Mesenchymal stem cell (in vitro differentiated cells and primary cell): ENCODE measurements at regions not wholly inside any gene's neighbourhood (a gene's known extent, or its start where the extent isn't known, plus 50 kb on each side); places are given as distances from the start of the nearest gene placed in this dataset.

Experiments used
- DNase-seq: peaks from one replicate; pipeline ENCODE4 v3.0.0-alpha.2; 2013
- H2AFZ ChIP-seq: one replicate; pipeline ENCODE4 v1.6.1; 2013; ENCODE audit warnings: low read depth, mild to moderate bottlenecking, control low read depth, inconsistent platforms, low read length, moderate library complexity
- H2AK5ac ChIP-seq: 2 replicates; pipeline ENCODE4 v1.6.1; 2013; ENCODE audit warnings: low read length, moderate library complexity, mild to moderate bottlenecking, inconsistent platforms; ENCODE audit not compliant: severe bottlenecking
- H2BK120ac ChIP-seq: one replicate; pipeline ENCODE4 v1.6.1; 2013; ENCODE audit warnings: low read depth, mild to moderate bottlenecking, inconsistent platforms, low read length, moderate library complexity
- H2BK12ac ChIP-seq, 2 experiments: one replicate each; pipeline ENCODE4 v1.6.1; 2013; ENCODE audit warnings: inconsistent platforms in 2 of 2, low read length in 2 of 2, mild to moderate bottlenecking in 2 of 2, moderate library complexity in 2 of 2, control low read depth in 1 of 2
- H2BK15ac ChIP-seq: one replicate; pipeline ENCODE4 v1.6.1; 2013; ENCODE audit warnings: mild to moderate bottlenecking, low read depth, inconsistent platforms; ENCODE audit not compliant: poor library complexity, severe bottlenecking
- H2BK5ac ChIP-seq: 2 replicates; pipeline ENCODE4 v1.6.1; 2013; ENCODE audit warnings: low read depth, mild to moderate bottlenecking, low read length, control low read depth, inconsistent platforms; ENCODE audit not compliant: poor library complexity, severe bottlenecking
- H3K14ac ChIP-seq, 2 experiments: one replicate each; pipeline ENCODE4 v1.6.1; 2013; ENCODE audit warnings: inconsistent platforms in 2 of 2, low read length in 2 of 2, control low read depth in 1 of 2, mild to moderate bottlenecking in 1 of 2, moderate library complexity in 1 of 2
- H3K18ac ChIP-seq, 2 experiments: one replicate each; pipeline ENCODE4 v1.6.1; 2013; ENCODE audit warnings: inconsistent platforms in 2 of 2, low read length in 2 of 2, control low read depth in 1 of 2, low read depth in 1 of 2, mild to moderate bottlenecking in 1 of 2
- H3K23ac ChIP-seq, 2 experiments: one replicate each; pipeline ENCODE4 v1.6.1; 2013; ENCODE audit warnings: inconsistent platforms in 2 of 2, low read length in 2 of 2, mild to moderate bottlenecking in 2 of 2, moderate library complexity in 2 of 2, control low read depth in 1 of 2
- H3K27ac ChIP-seq: 2 replicates; pipeline ENCODE4 v1.5.1; 2013; ENCODE audit warnings: mild to moderate bottlenecking, moderate library complexity, low read length, control low read depth, inconsistent platforms; ENCODE audit not compliant: poor library complexity, severe bottlenecking
- H3K27me3 ChIP-seq, 2 experiments: 2 replicates each; pipeline versions ENCODE4 v1.6.1 to v1.7.0; 2013; ENCODE audit warnings: low read length in 2 of 2, mild to moderate bottlenecking in 2 of 2, moderate library complexity in 2 of 2, control low read depth in 1 of 2, inconsistent platforms in 1 of 2; ENCODE audit not compliant: control insufficient read depth in 1 of 2, insufficient read depth in 1 of 2
- H3K36me3 ChIP-seq, 2 experiments: 2 replicates each; pipeline versions ENCODE4 v1.6.1 to v1.7.0; 2013; ENCODE audit warnings: low read length in 2 of 2, control low read depth in 1 of 2, inconsistent platforms in 1 of 2, low read depth in 1 of 2, mild to moderate bottlenecking in 1 of 2; ENCODE audit not compliant: insufficient read depth in 2 of 2, control insufficient read depth in 1 of 2
- H3K4ac ChIP-seq, 2 experiments: one replicate each; pipeline ENCODE4 v1.6.1; 2013; ENCODE audit warnings: inconsistent platforms in 2 of 2, low read length in 2 of 2, mild to moderate bottlenecking in 2 of 2, moderate library complexity in 2 of 2, control low read depth in 1 of 2, low read depth in 1 of 2
- H3K4me1 ChIP-seq: 2 replicates; pipeline ENCODE4 v1.6.1; 2013; ENCODE audit warnings: low read depth, low read length, control low read depth; ENCODE audit not compliant: control insufficient read depth, insufficient read depth
- H3K4me2 ChIP-seq: 2 replicates; pipeline ENCODE4 v1.6.1; 2013; ENCODE audit warnings: low read length, mild to moderate bottlenecking, inconsistent platforms; ENCODE audit not compliant: poor library complexity, severe bottlenecking
- H3K4me3 ChIP-seq, 2 experiments: 2 replicates each; pipeline versions ENCODE4 v1.5.1 to v1.7.0; 2013; ENCODE audit warnings: low read length in 2 of 2, mild to moderate bottlenecking in 2 of 2, control low read depth in 1 of 2, low read depth in 1 of 2; ENCODE audit not compliant: insufficient read depth in 1 of 2
- H3K79me1 ChIP-seq: replicated peaks from 2 replicates; pipeline ENCODE4 v1.6.1; 2013; ENCODE audit warnings: mild to moderate bottlenecking, control low read depth, low read length, inconsistent platforms; ENCODE audit not compliant: poor library complexity, severe bottlenecking
- H3K9ac ChIP-seq: 2 replicates; pipeline ENCODE4 v1.7.0; 2013; ENCODE audit warnings: mild to moderate bottlenecking, low read length, moderate library complexity
- H3K9me3 ChIP-seq: 2 replicates; pipeline ENCODE4 v1.7.0; 2013; ENCODE audit warnings: mild to moderate bottlenecking, low read length; ENCODE audit not compliant: control insufficient read depth
- H4K8ac ChIP-seq: one replicate; pipeline ENCODE4 v1.6.1; 2013; ENCODE audit warnings: inconsistent platforms, mild to moderate bottlenecking, low read length, moderate library complexity
- H4K91ac ChIP-seq: one replicate; pipeline ENCODE4 v1.6.1; 2013; ENCODE audit warnings: mild to moderate bottlenecking, low read length, inconsistent platforms
- WGBS: methylation state at CpG from one replicate; pipeline ENCODE4 v1.1.7; 2013; ENCODE audit warnings: mixed read lengths; 5-methylcytosine and 5-hydroxymethylcytosine counted together

DNA sequence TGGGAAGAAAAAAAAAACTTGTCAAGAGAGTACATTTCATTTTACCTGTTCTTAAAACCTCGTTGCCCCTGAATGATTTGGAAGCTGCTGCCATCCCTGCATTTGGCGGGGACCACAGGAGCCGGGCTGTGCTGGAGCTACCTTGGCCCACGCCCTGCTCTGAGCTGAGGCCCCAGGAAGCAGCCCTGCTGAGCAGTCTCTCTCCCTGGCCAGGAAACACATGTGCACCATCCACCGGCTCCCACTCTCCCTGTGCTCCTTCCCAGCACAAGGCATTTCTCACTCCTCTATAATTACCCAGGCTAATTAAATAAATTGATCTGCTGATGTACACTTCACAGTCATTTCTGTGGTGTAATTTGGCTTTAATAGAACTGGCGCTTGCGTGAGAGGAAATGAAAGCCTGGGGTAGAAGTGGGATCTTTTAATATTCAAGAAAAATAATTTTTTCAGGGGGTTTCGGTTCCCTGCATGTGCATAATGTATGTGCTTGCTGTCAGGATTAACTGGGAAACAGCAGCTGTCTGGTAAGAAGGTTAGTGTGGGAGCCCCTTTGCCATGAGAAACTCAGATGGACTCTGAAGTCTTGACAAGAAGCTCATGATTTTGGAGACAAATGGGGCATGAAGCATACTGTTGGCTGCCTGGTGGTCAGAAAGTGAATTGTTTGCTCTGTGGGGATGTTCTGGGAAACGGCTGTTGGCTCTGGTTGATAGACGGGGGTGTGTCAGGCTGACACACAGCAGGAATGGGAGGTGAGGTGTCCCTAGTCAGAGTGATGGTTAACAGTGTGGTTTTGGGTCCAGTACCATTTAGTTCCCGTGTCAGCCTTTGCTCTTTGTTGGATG is 252.3 kb upstream of the EEF2KMT start:
- no peak overlapping the region for H3K4me3 ChIP-seq
- no peaks in the 10 kb centered on the region for H3K4me1 ChIP-seq
- H4K8ac ChIP-seq = no peak overlapping the region
- no peaks in the 10 kb centered on the region for H3K27me3 ChIP-seq
- H2BK12ac ChIP-seq = no peak overlapping the region
- H4K91ac ChIP-seq = no peak overlapping the region
- no peak overlapping the region for H2BK5ac ChIP-seq
- H2BK120ac ChIP-seq = no peak overlapping the region
- no peak overlapping the region for H3K14ac ChIP-seq
- no peak overlapping the region for H2AK5ac ChIP-seq
- H3K36me3 ChIP-seq = no peaks in the 10 kb centered on the region
- H3K18ac ChIP-seq = no peak overlapping the region
- no peak overlapping the region for H2AFZ ChIP-seq
- no peak overlapping the region for H3K27ac ChIP-seq
- DNase-seq = no peak
- no peak overlapping the region for H3K4ac ChIP-seq
- H3K9ac ChIP-seq = no peak overlapping the region
- H2BK15ac ChIP-seq = no peak overlapping the region
- no peak overlapping the region for H3K23ac ChIP-seq
- no peaks in the 10 kb centered on the region for H3K9me3 ChIP-seq
- no peaks in the 10 kb centered on the region for H3K79me1 ChIP-seq
- 46% methylated on average over 10 of the region's 11 CpGs for WGBS
- no peak overlapping the region for H3K4me2 ChIP-seq

DNA sequence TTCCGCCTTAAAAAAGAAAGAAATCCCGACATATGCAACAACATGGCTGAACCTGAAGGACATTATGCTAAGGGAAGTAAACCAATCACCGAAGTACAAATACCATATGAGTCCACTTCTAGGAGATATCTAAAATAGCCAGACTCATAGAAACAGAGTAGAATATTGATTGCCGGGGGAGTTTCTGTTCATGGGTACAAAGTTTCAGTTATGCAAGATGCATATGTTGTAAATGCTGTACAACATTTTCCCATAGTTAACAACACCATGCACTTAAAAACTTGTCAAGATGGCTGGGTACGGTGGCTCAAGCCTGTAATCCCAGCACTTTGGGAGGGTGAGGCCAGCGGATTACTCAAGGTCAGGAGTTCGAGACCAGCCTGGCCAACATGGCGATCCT is 251.5 kb upstream of the EEF2KMT start:
- no peak overlapping the region for H3K14ac ChIP-seq
- H3K4me3 ChIP-seq = no peak overlapping the region
- no peak overlapping the region for H2AK5ac ChIP-seq
- no peak overlapping the region for H3K23ac ChIP-seq
- no peak overlapping the region for H2AFZ ChIP-seq
- H3K79me1 ChIP-seq = no peaks in the 10 kb centered on the region
- H3K27me3 ChIP-seq = no peaks in the 10 kb centered on the region
- no peak overlapping the region for H3K4ac ChIP-seq
- no peaks in the 10 kb centered on the region for H3K9me3 ChIP-seq
- no peak overlapping the region for H2BK5ac ChIP-seq
- H3K36me3 ChIP-seq = no peaks in the 10 kb centered on the region
- H3K4me1 ChIP-seq = no peaks in the 10 kb centered on the region
- no peak overlapping the region for H3K18ac ChIP-seq
- H4K8ac ChIP-seq = no peak overlapping the region
- no peak overlapping the region for H2BK12ac ChIP-seq
- WGBS = 88% methylated on average over 6 of the region's 8 CpGs
- no peak overlapping the region for H3K27ac ChIP-seq
- H3K4me2 ChIP-seq = no peak overlapping the region
- DNase-seq = no peak
- no peak overlapping the region for H2BK15ac ChIP-seq
- H3K9ac ChIP-seq = no peak overlapping the region
- H4K91ac ChIP-seq = no peak overlapping the region
- no peak overlapping the region for H2BK120ac ChIP-seq

DNA sequence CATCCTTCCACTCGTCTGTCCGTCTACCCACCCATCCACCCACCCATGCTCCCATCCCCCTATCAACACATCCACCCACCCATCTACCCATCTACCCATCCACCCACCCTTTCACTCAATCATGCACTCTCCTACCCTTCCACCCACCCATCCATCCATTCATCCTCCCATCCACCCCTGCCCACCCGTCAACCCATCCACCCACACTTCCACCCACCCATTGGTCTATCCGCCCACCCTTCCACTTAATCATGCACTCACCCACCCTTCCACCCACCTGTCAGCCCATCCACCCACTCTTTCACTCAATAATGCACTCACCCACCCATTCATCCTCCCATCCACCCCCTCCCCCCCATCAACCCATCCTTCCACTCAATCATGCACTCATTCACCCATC is 250.0 kb upstream of the EEF2KMT start:
- no peak overlapping the region for H2BK15ac ChIP-seq
- no peak overlapping the region for H3K4me3 ChIP-seq
- H3K4me1 ChIP-seq = no peaks in the 10 kb centered on the region
- DNase-seq = no peak
- no peak overlapping the region for H2BK12ac ChIP-seq
- WGBS = 78% methylated on average over 4 of the region's 4 CpGs
- no peak overlapping the region for H4K8ac ChIP-seq
- no peak overlapping the region for H2BK120ac ChIP-seq
- no peaks in the 10 kb centered on the region for H3K36me3 ChIP-seq
- H3K9me3 ChIP-seq = no peaks in the 10 kb centered on the region
- H3K27me3 ChIP-seq = no peaks in the 10 kb centered on the region
- no peak overlapping the region for H3K9ac ChIP-seq
- H2AK5ac ChIP-seq = no peak overlapping the region
- no peak overlapping the region for H2AFZ ChIP-seq
- no peak overlapping the region for H3K4me2 ChIP-seq
- no peak overlapping the region for H4K91ac ChIP-seq
- H3K27ac ChIP-seq = no peak overlapping the region
- H3K23ac ChIP-seq = no peak overlapping the region
- H3K18ac ChIP-seq = no peak overlapping the region
- no peaks in the 10 kb centered on the region for H3K79me1 ChIP-seq
- H3K4ac ChIP-seq = no peak overlapping the region
- H3K14ac ChIP-seq = no peak overlapping the region
- H2BK5ac ChIP-seq = no peak overlapping the region

DNA sequence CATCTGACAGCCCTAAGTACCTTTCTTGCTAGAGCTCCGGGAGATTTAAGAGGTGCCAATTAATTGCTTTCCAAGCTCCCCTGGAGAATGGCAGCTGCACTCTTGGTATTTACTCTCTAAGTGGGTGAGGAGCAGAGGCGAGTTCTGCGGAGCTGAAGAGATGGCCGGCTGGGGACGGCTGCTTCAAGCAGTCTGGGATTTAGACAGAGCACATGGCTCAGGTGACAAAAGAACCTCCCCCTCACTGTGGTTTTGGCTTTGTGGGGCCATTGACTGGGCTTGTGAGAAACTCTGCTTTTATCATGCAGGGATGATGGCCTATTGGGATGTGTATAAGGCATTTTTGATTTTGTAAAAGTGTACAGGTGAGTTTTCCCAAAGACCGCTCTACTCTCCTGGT is 239.3 kb upstream of the EEF2KMT start:
- Histone ChIP-seq H3K4me1 (no peaks in the 10 kb centered on the region), H3K4ac (no peak overlapping the region), H3K27me3 (no peaks in the 10 kb centered on the region), H3K9me3 (no peaks in the 10 kb centered on the region), H3K9ac (no peak overlapping the region), H4K91ac (no peak overlapping the region), H2BK12ac (no peak overlapping the region), H3K27ac (no peak overlapping the region), H3K79me1 (no peaks in the 10 kb centered on the region), H3K14ac (no peak overlapping the region), H2BK15ac (no peak overlapping the region), H3K4me3 (no peak overlapping the region), H3K18ac (no peak overlapping the region), H3K4me2 (no peak overlapping the region), H2AK5ac (no peak overlapping the region), H2BK5ac (no peak overlapping the region), H2AFZ (no peak overlapping the region), H4K8ac (no peak overlapping the region), H3K23ac (no peak overlapping the region), H3K36me3 (no peaks in the 10 kb centered on the region), H2BK120ac (no peak overlapping the region)
- WGBS = 73% methylated on average over 6 of the region's 6 CpGs
- no peak for DNase-seq
